ENCODE measurements at regions not wholly inside any gene's neighbourhood (a gene's known extent, or its start where the extent isn't known, plus 50 kb on each side); places are given as distances from the start of the nearest gene placed in this dataset.
A peak's percentile ranks its signal among the peaks of the same experiment; 100 is the strongest.

DNA sequence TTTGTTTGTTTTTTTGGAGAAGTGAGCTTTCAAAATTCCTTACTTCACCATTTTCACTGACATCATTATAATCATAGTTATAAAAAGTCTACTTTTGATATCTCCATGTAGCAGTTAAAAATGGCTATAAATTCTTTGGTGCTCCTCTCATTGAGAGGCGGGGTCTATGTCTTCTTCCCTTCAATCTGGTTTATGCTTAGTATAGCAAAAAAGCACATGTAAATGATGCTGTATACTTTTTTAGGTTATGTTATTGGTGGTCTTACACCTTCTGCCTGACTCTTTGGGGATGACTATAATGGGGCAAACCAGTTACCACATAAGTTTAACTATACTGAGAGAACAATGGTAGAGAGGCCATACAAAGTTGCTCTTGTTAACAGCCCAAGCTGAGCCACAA lies 289.6 kb downstream of the EPM2A start:
- DNase-seq (ENCODE audit: low spot score), result no peak
- H3K27ac Mint-ChIP-seq (ENCODE audit: unreplicated experiment), result no peak overlapping the region
- peaks cover 18% of the 10 kb centered on the region for H3K9me3 Mint-ChIP-seq (ENCODE audit: unreplicated experiment)
- TF ChIP-seq, protein P1, sequence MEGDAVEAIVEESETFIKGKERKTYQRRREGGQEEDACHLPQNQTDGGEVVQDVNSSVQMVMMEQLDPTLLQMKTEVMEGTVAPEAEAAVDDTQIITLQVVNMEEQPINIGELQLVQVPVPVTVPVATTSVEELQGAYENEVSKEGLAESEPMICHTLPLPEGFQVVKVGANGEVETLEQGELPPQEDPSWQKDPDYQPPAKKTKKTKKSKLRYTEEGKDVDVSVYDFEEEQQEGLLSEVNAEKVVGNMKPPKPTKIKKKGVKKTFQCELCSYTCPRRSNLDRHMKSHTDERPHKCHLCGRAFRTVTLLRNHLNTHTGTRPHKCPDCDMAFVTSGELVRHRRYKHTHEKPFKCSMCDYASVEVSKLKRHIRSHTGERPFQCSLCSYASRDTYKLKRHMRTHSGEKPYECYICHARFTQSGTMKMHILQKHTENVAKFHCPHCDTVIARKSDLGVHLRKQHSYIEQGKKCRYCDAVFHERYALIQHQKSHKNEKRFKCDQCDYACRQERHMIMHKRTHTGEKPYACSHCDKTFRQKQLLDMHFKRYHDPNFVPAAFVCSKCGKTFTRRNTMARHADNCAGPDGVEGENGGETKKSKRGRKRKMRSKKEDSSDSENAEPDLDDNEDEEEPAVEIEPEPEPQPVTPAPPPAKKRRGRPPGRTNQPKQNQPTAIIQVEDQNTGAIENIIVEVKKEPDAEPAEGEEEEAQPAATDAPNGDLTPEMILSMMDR (IDR thresholded peaks at IDR 0.05; ENCODE audit: unreplicated experiment), result no peak
- no peaks in the 10 kb centered on the region for H3K4me1 Mint-ChIP-seq (ENCODE audit: unreplicated experiment)
- H3K27me3 Mint-ChIP-seq (ENCODE audit: unreplicated experiment), result no peaks in the 10 kb centered on the region
- peaks cover 8% of the 10 kb centered on the region for H3K36me3 Mint-ChIP-seq (ENCODE audit: low read depth, unreplicated experiment)
- no peak overlapping the region for H3K4me3 Mint-ChIP-seq (ENCODE audit: unreplicated experiment)

DNA sequence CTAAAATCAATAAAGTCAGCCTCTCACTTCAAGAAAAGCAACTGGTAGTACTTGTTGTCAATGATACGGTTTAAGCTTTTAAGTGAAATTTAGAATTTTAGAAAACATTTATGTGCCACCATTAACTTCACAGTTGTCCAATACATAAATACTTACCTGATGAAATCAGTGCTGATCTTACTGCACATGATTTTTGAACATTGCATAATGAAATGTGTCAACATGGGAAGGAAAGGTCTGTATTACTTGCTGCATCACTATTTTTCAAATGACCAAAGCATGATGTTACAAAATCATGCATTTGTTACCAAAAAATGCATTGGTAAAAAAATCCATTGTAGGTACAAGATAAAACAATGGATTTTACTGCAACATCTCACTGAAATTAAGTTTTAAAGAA lies 284.3 kb downstream of the EPM2A start:
- Mint-ChIP-seq H3K27ac (ENCODE audit: unreplicated experiment) (no peak overlapping the region), H3K27me3 (ENCODE audit: unreplicated experiment) (no peaks in the 10 kb centered on the region), H3K4me3 (ENCODE audit: unreplicated experiment) (no peak overlapping the region), H3K36me3 (ENCODE audit: low read depth, unreplicated experiment) (peaks cover under 1% of the 10 kb centered on the region), H3K9me3 (ENCODE audit: unreplicated experiment) (no peaks in the 10 kb centered on the region), H3K4me1 (ENCODE audit: unreplicated experiment) (peaks cover 9% of the 10 kb centered on the region)
- TF ChIP-seq, protein P1 (IDR thresholded peaks at IDR 0.05; ENCODE audit: unreplicated experiment), result no peak
- no peak for DNase-seq (ENCODE audit: low spot score)

DNA sequence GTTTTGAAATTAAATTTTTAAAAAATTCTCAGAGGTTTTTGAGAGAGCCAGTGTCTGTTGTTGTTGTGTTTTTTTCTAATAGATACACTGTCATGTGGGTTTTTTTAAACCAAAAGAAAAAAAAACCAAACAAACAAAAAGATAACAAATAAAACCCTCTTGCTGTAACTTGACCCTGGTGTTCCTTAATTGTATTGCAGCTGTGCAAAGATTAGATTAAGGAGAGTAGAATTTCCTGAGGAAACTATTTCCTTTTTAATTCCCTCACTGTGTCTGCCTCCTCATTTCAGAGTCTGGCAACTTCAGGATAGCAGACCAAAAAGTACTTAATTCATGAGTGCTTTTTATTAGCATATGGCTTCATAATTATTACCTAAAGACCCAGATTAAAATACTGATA lies 281.9 kb downstream of the EPM2A start:
- H3K27me3 Mint-ChIP-seq (ENCODE audit: unreplicated experiment), result peaks cover 1% of the 10 kb centered on the region
- TF ChIP-seq, protein P1 (IDR thresholded peaks at IDR 0.05; ENCODE audit: unreplicated experiment), result peak; percentile 79
- no peaks in the 10 kb centered on the region for H3K9me3 Mint-ChIP-seq (ENCODE audit: unreplicated experiment)
- H3K36me3 Mint-ChIP-seq (ENCODE audit: low read depth, unreplicated experiment), result no peaks in the 10 kb centered on the region
- peaks cover 9% of the 10 kb centered on the region for H3K4me1 Mint-ChIP-seq (ENCODE audit: unreplicated experiment)
- H3K4me3 Mint-ChIP-seq (ENCODE audit: unreplicated experiment), result no peak overlapping the region
- H3K27ac Mint-ChIP-seq (ENCODE audit: unreplicated experiment), result peak overlapping the region; percentile 48
- DNase-seq (ENCODE audit: low spot score), result no peak

DNA sequence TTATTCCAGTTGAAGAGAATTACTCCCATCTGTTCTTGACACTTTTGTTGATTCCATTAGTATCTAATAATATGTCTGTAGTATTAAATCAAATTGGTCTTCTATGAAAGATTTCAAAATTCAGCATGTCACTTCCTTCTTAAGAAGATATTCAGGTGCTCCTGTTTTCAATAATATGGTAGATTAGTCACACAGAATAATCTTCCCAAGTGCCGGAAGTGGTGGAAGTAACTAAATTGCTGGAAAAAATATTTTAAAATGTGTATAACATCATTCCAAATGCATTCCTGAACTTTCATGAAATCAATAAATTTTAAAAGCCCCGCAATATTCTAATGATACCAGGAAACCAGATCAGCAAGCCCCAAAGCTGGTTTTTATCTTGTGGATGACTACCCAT lies 281.3 kb downstream of the EPM2A start:
- Mint-ChIP-seq H3K4me1 (ENCODE audit: unreplicated experiment) (peaks cover 9% of the 10 kb centered on the region), H3K9me3 (ENCODE audit: unreplicated experiment) (no peaks in the 10 kb centered on the region), H3K27ac (ENCODE audit: unreplicated experiment) (no peak overlapping the region), H3K4me3 (ENCODE audit: unreplicated experiment) (no peak overlapping the region), H3K36me3 (ENCODE audit: low read depth, unreplicated experiment) (no peaks in the 10 kb centered on the region), H3K27me3 (ENCODE audit: unreplicated experiment) (peaks cover 1% of the 10 kb centered on the region)
- TF ChIP-seq, protein P1 (IDR thresholded peaks at IDR 0.05; ENCODE audit: unreplicated experiment), result no peak
- no peak for DNase-seq (ENCODE audit: low spot score)

DNA sequence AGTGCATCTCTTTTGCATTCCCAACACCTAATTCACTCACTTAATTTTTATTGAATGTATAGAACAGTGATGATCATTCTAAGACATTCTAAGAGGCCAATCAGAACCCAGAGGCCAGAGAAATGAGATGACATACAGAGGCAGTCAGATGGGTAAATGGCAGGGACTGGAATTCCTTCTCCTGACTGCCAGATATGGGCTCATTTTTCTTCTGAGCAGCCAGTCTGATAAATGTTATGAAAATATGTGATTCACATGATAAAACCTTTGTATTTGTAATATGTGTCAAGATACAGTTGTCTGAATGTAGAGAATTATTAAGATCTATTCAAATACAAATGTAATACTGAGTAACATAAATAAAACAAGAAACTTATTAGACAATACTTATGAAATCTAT lies 277.8 kb downstream of the EPM2A start:
- H3K9me3 Mint-ChIP-seq (ENCODE audit: unreplicated experiment), result no peaks in the 10 kb centered on the region
- no peak overlapping the region for H3K4me3 Mint-ChIP-seq (ENCODE audit: unreplicated experiment)
- peaks cover 9% of the 10 kb centered on the region for H3K4me1 Mint-ChIP-seq (ENCODE audit: unreplicated experiment)
- peaks cover 1% of the 10 kb centered on the region for H3K27me3 Mint-ChIP-seq (ENCODE audit: unreplicated experiment)
- H3K27ac Mint-ChIP-seq (ENCODE audit: unreplicated experiment), result no peak overlapping the region
- DNase-seq (ENCODE audit: low spot score), result no peak
- TF ChIP-seq, protein P1 (IDR thresholded peaks at IDR 0.05; ENCODE audit: unreplicated experiment), result no peak
- no peaks in the 10 kb centered on the region for H3K36me3 Mint-ChIP-seq (ENCODE audit: low read depth, unreplicated experiment)

All from endothelial cell (in vitro differentiated cells).